ENCODE measurements at regions not wholly inside any gene's neighbourhood (a gene's known extent, or its start where the extent isn't known, plus 50 kb on each side); places are given as distances from the start of the nearest gene placed in this dataset.

- TF ChIP-seq CTCF (IDR thresholded peaks at IDR 0.05; ENCODE audit: insufficient read depth, low read length) (no peak), REST (IDR thresholded peaks at IDR 0.05; ENCODE audit: insufficient replicate concordance, low read depth) (no peak)
Observed at GRCh38 chr15:25207369-25207768, 231.5 kb downstream of the UBE3A start.

Measured in HL-60 (cell line).